ENCODE measurements at regions not wholly inside any gene's neighbourhood (a gene's known extent, or its start where the extent isn't known, plus 50 kb on each side); places are given as distances from the start of the nearest gene placed in this dataset.

DNA sequence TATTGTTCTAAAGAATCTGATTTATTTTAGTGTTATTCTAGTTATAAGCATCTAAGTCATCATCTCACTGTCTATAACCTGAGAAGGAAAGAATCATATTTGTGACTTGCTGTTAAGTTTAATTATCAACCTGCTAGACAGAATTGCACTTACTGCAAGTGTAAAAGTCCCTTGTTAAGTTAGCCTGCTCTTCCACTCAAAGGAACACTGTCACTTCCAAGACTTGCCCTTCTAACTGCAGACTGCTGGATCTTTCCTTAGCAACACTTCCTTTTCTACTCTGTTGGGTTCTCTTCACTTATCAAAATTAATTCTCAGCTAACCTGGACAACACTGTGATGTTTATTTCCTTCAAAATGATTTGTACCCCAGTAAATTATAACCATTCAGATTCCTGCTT is 323.2 kb upstream of the TFPI start:
- TF ChIP-seq JUND (IDR thresholded peaks at IDR 0.05; ENCODE audit: low read length) (no peak), CREB1 (IDR thresholded peaks at IDR 0.05) (no peak), RFX5 (IDR thresholded peaks at IDR 0.05; ENCODE audit: borderline replicate concordance, low read depth, low read length) (no peak), BCL11A (IDR thresholded peaks at IDR 0.05; ENCODE audit: low read depth in 2 of 2, low read length in 2 of 2) (no peak)
- FAIRE-seq, result no peak
- no peaks in the 10 kb centered on the region for H3K27me3 ChIP-seq (replicated peaks in 1 of 4; ENCODE audit: control insufficient read depth in 3 of 4, extremely low read depth in 1 of 4, insufficient read depth in 3 of 4, low read length in 3 of 4)

More for the DNA sequence above, 323.2 kb upstream of the TFPI start:
- Histone ChIP-seq H3K9me3 (ENCODE audit: insufficient read depth in 2 of 2, low read depth in 1 of 2, low read length in 1 of 2) (no peaks in the 10 kb centered on the region), H3K14ac (ENCODE audit: insufficient read length) (no peak overlapping the region), H4K91ac (replicated peaks; ENCODE audit: insufficient read length, low read length) (no peak overlapping the region), H2BK15ac (ENCODE audit: low read length) (no peak overlapping the region), H3K9ac (replicated peaks in 1 of 4; ENCODE audit: extremely low read depth in 1 of 4, low read depth in 3 of 4, low read length in 3 of 4) (no peak overlapping the region), H3K18ac (ENCODE audit: extremely low read depth, low read length) (no peak overlapping the region), H2BK12ac (ENCODE audit: low read depth, low read length) (no peak overlapping the region), H4K8ac (ENCODE audit: extremely low read depth, insufficient read depth, low read length) (no peak overlapping the region), H3K27ac (ENCODE audit: low read depth, low read length) (no peak overlapping the region), H3K36me3 (ENCODE audit: control insufficient read depth in 2 of 4, insufficient read depth in 4 of 4, low read length in 3 of 4) (no peaks in the 10 kb centered on the region), H3K4ac (replicated peaks; ENCODE audit: insufficient read length, low read depth, low read length) (no peak overlapping the region), H3K4me3 (ENCODE audit: extremely low read depth in 1 of 4, insufficient read depth in 2 of 4, low read depth in 3 of 4, low read length in 4 of 4) (no peak overlapping the region), H3K23ac (ENCODE audit: insufficient read length) (no peak overlapping the region), H3K4me1 (replicated peaks in 1 of 4; ENCODE audit: control insufficient read depth in 3 of 4, insufficient read depth in 4 of 4, low read length in 3 of 4) (no peaks in the 10 kb centered on the region), H2BK5ac (ENCODE audit: low read depth, low read length) (no peak overlapping the region), H3K56ac (replicated peaks; ENCODE audit: insufficient read length, low read depth, low read length) (no peak overlapping the region), H4K5ac (ENCODE audit: insufficient read length, low read depth, low read length) (no peak overlapping the region), H3K4me2 (ENCODE audit: insufficient read depth in 1 of 2, low read depth in 2 of 2, low read length in 2 of 2) (no peak overlapping the region), H4K20me1 (replicated peaks in 1 of 2; ENCODE audit: control insufficient read depth in 1 of 2, insufficient read depth in 2 of 2, low read length in 2 of 2) (no peaks in the 10 kb centered on the region), H2BK20ac (ENCODE audit: low read length) (no peak overlapping the region), H2AFZ (ENCODE audit: low read length) (no peak overlapping the region), H3K23me2 (ENCODE audit: low read depth, low read length) (no peaks in the 10 kb centered on the region), H2BK120ac (replicated peaks; ENCODE audit: low read depth, low read length) (no peak overlapping the region), H2AK5ac (ENCODE audit: low read depth, low read length) (no peak overlapping the region), H3K79me2 (ENCODE audit: control insufficient read depth in 1 of 2, insufficient read depth in 2 of 2, low read length in 2 of 2) (no peaks in the 10 kb centered on the region), H3K79me1 (ENCODE audit: low read depth, low read length) (no peaks in the 10 kb centered on the region)
- DNase-seq (ENCODE audit: low read depth in 1 of 2, low spot score in 2 of 2), result no peak
- ChIA-PET POLR2A (ENCODE audit: partially characterized antibody) (no interaction called here), CTCF (ENCODE audit: partially characterized antibody) (interaction anchor here (1.0 to 2.5 kb wide), 3 partner anchors 10 to 377 kb away, joined by 3 to 8 read pairs (median 4); no protein-coding TSS in a partner anchor)

Data from H1 (cell line).